Duodenal mucosa (tissue), 2 donors: ENCODE measurements at regions not wholly inside any gene's neighbourhood (a gene's known extent, or its start where the extent isn't known, plus 50 kb on each side); places are given as distances from the start of the nearest gene placed in this dataset.

ENCODE experiments used
- H3K27ac ChIP-seq: one replicate; pipeline ENCODE4 v1.7.0; 2013; ENCODE audit warnings: low read depth, low read length
- H3K27me3 ChIP-seq, 2 donors: one replicate each; pipeline ENCODE4 v1.7.0; 2013; ENCODE audit warnings: low read length in 2 of 2, control low read depth in 1 of 2; ENCODE audit not compliant: insufficient read depth in 2 of 2, control insufficient read depth in 1 of 2
- H3K36me3 ChIP-seq, 2 donors: one replicate each; pipeline ENCODE4 v1.7.0; 2013; ENCODE audit warnings: low read length in 2 of 2, control low read depth in 1 of 2; ENCODE audit not compliant: insufficient read depth in 2 of 2, control insufficient read depth in 1 of 2
- H3K4me1 ChIP-seq, 2 donors: one replicate each; pipeline ENCODE4 v1.7.0; 2013; ENCODE audit warnings: low read length in 2 of 2, control low read depth in 1 of 2; ENCODE audit not compliant: insufficient read depth in 2 of 2, control insufficient read depth in 1 of 2
- H3K4me3 ChIP-seq, 2 donors: one replicate each; pipeline ENCODE4 v1.7.0; 2013; ENCODE audit warnings: low read length in 2 of 2, low read depth in 1 of 2
- H3K9ac ChIP-seq, 2 donors: one replicate each; pipeline ENCODE4 v1.7.0; 2013; ENCODE audit warnings: low read length in 2 of 2, low read depth in 1 of 2
- H3K9me3 ChIP-seq, 2 donors: one replicate each; pipeline ENCODE4 v1.7.0; 2013; ENCODE audit warnings: low read length in 2 of 2, control low read depth in 1 of 2; ENCODE audit not compliant: control insufficient read depth in 1 of 2

DNA sequence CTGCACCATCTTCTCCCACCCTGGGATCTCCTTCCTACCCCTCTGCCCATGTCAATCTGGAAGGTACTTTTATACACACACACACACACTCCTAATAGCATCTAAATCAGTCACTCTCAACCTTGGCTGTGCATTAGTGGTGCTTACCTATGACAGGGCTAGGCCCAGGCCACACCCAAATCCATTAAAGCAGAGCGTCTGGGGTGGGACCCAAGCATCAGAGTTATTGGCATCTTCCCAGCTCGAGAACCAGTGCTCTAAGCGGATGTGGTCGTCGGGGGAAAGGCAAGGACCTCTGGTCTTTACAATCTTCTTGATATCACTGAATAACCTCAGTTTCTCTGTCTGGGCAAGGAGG is 194.6 kb downstream of the TRIM29 start:
- Histone ChIP-seq H3K27me3 (peaks cover 0 to 3% of the 10 kb centered on the region in 2 donors), H3K4me3 (no peak overlapping the region), H3K9ac (no peak overlapping the region), H3K36me3 (no peaks in the 10 kb centered on the region), H3K4me1 (no peaks in the 10 kb centered on the region), H3K27ac (no peak overlapping the region), H3K9me3 (no peaks in the 10 kb centered on the region)

DNA sequence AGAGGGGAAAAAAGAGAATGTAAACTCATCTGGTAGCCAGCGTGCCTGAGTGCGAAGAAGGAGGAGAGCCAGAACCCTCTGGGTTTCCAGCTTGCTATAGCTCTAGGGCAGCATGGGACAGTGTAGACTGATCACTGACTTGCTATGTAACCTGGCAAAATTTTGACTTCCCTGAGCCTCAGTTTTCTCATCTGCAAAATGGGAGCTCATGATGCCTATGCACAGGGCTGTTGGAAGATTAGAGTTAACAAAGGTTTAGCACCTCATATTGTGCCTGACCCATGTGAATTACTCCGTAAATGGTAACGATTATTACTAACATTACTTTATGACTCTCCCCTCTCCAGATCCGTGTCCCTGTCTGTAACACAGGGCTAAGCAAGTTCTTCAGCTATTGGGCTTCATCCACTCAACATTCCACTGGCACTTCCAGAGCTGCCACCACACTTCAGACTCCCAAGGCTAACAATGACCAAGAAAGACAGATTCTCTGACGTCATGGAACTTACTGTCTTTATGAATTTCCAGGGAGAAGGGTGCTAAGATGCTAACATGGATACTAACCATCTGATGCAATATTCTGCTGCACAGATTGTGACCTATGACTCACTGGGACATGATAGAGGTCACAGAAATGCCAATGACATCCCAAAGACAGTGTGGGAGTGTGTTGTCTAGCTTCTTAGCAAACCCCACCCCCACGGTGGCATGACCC is 195.2 kb downstream of the TRIM29 start:
- no peaks in the 10 kb centered on the region for H3K9me3 ChIP-seq
- H3K4me1 ChIP-seq = no peaks in the 10 kb centered on the region
- H3K27ac ChIP-seq = no peak overlapping the region
- H3K9ac ChIP-seq = no peak overlapping the region
- no peak overlapping the region for H3K4me3 ChIP-seq
- H3K27me3 ChIP-seq = peaks cover 0 to 3% of the 10 kb centered on the region in 2 donors
- H3K36me3 ChIP-seq = no peaks in the 10 kb centered on the region

DNA sequence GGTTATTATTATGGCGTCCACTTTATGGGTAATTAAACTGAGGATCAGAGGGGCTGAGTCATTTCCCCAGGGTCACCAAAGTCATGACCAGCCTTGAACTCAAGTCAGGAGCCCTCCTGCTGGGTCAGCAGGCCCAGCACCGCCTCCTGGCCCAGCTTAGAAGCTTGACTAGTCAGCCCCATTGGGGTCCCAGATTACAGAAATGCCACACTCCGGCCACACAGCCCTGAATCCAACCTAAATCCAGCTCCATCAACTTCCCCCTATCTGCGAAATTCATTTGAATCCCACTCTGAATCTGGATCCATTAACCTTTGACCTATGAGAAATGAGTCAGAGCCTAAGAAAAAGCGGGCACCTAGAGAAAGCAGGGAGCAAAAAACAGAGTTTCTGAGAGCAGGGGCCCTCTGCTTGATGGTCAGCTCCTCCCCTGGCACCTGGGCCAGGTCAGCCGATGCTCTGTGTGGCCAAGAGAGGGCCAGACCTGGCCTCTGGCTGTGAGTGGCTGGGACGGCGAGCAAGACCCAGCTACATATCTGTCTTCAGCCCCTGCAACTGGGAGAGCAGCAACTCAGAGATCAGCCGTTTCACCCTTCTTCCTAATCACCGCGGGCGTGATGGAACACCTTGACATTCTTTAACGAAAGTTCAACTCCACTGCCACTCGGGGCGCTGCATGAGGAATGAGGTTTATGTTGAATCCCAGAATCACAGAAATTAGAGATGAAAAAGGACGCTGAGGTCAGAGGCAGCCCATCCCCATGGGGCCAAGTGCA is 196.1 kb downstream of the TRIM29 start:
- no peak overlapping the region for H3K27ac ChIP-seq
- H3K4me3 ChIP-seq = no peak overlapping the region
- no peaks in the 10 kb centered on the region for H3K9me3 ChIP-seq
- no peaks in the 10 kb centered on the region for H3K36me3 ChIP-seq
- H3K9ac ChIP-seq = no peak overlapping the region
- H3K4me1 ChIP-seq = no peaks in the 10 kb centered on the region
- H3K27me3 ChIP-seq = peaks cover 0 to 3% of the 10 kb centered on the region in 2 donors

DNA sequence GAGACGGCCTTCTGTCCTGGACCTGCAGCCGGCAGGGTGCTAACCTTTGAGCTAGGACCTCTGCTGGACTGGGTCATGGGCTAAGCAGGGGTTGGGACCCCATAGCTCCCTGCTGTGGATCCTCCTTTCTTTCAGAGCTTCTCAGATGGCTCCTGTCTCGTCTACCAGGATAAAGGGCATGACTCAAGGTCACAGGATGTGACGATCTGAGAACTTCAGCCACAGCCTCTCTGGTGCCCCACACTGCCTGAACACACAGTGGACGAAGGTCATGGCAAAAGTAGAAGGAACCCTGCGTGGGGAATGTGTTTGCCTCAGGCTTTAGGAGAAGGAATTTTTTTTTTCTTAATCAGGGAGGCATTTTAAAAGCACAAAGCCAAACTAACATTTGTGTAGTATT is 196.7 kb downstream of the TRIM29 start:
- H3K4me1 ChIP-seq = no peaks in the 10 kb centered on the region
- H3K27me3 ChIP-seq = no peaks in the 10 kb centered on the region
- no peak overlapping the region for H3K27ac ChIP-seq
- H3K4me3 ChIP-seq = no peak overlapping the region
- H3K36me3 ChIP-seq = no peaks in the 10 kb centered on the region
- H3K9ac ChIP-seq = no peak overlapping the region
- H3K9me3 ChIP-seq = no peaks in the 10 kb centered on the region

DNA sequence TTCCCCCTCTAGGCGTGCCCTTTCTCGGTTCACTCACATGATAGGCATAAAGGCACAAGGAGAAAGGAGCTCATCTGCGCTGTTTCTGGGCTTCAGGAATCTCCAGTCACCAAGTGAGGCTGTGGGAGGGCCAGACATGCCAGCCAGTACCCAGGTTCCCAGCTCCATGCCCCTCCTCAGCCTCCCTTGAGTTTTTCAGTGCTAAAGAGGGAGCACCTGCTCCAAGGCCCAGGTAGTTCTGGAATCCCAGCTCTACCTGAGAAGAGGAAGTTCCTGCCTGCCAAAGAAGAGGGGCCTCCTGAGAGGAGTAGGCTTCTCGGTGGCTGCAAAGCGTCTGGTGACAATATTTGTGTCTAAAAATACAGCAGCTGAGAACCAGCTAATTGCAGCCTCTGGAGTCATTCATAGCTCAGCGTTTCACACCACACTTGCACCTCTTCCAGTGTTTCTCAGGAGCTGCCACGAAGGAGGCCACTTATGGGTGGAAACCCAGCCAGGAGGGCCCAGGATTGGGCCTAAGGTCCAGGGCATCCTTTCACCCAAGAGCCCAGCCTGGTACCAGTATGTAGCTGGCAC is 197.4 kb downstream of the TRIM29 start:
- Histone ChIP-seq H3K27me3 (no peaks in the 10 kb centered on the region), H3K9me3 (no peaks in the 10 kb centered on the region), H3K9ac (no peak overlapping the region), H3K36me3 (no peaks in the 10 kb centered on the region), H3K4me3 (no peak overlapping the region), H3K4me1 (no peaks in the 10 kb centered on the region), H3K27ac (no peak overlapping the region)

DNA sequence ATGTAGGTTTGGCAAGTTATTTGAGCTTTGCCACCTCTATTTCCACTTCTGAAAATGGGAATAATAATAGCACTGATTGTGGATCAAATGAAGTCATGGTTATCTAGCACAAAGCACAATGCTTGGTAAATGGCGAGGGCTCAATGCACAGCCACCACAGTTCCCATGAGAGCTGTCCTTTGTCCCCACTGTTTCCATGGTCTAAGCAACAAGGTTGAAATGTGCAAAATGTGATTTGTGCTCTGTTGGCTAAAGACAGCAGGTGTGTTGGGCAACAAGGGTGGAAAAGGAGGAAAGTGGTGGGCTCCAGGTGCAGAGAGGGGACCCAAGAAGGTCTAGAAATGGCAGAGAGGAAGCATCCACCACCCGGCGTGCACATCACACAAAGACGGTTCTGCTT is 200.5 kb downstream of the TRIM29 start:
- H3K4me3 ChIP-seq = no peak overlapping the region

DNA sequence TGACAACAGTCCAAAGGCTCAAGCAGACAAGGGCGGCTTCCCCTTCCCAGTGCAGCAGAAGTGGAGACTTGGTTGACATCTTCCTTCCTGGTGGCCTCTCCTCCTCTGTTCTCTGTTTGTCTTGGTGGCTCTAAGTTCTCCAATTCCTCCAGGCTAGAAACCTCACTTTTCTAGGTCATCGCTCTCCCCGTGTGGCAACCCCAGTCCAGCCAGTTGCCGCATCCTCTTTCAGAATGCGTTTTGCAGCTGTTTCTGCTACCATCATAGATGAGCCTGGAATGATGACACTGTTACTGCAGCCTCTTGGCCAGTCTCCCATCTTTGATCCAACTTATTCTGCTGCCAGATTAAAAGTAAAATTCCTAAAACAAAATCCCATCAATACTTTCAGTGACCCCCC is 201.5 kb downstream of the TRIM29 start:
- Histone ChIP-seq H3K27ac (no peak overlapping the region), H3K9me3 (no peaks in the 10 kb centered on the region), H3K9ac (no peak overlapping the region), H3K36me3 (no peaks in the 10 kb centered on the region), H3K4me3 (no peak overlapping the region), H3K27me3 (no peaks in the 10 kb centered on the region), H3K4me1 (no peaks in the 10 kb centered on the region)

More for the DNA sequence above, 200.5 kb downstream of the TRIM29 start:
- no peaks in the 10 kb centered on the region for H3K4me1 ChIP-seq
- no peaks in the 10 kb centered on the region for H3K27me3 ChIP-seq
- no peak overlapping the region for H3K27ac ChIP-seq
- H3K9ac ChIP-seq = no peak overlapping the region
- H3K36me3 ChIP-seq = no peaks in the 10 kb centered on the region
- H3K9me3 ChIP-seq = no peaks in the 10 kb centered on the region

DNA sequence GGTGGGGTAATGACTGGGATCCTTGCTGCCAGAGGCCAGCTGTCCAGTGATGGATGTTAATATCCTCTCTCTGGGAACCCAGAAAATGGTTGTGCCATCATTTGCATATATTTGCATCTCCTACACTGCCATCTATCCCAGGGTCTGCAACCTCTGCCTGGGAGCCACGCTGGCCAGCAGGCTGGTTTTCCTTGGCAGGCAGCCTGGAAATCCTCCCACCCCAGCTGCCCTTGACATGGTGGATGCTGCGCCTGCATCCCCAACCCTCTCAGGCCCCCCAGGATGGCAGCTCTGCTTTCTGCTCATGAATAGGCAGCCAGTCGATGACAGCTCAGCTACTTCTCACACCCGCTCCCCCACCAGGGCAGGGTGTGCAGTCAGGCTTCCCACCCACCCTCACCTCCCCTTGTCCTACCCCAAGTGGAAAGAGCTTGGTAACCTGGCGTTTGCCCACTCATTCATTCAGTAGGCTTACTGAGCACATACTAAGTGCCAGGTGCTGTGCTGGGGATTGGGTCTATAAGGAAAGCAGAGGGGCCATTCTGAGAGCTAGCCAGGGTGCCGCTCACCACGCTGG is 202.5 kb downstream of the TRIM29 start:
- H3K4me1 ChIP-seq = no peaks in the 10 kb centered on the region
- no peaks in the 10 kb centered on the region for H3K27me3 ChIP-seq
- H3K27ac ChIP-seq = no peak overlapping the region
- H3K9me3 ChIP-seq = no peaks in the 10 kb centered on the region
- H3K9ac ChIP-seq = no peak overlapping the region
- no peak overlapping the region for H3K4me3 ChIP-seq
- no peaks in the 10 kb centered on the region for H3K36me3 ChIP-seq

DNA sequence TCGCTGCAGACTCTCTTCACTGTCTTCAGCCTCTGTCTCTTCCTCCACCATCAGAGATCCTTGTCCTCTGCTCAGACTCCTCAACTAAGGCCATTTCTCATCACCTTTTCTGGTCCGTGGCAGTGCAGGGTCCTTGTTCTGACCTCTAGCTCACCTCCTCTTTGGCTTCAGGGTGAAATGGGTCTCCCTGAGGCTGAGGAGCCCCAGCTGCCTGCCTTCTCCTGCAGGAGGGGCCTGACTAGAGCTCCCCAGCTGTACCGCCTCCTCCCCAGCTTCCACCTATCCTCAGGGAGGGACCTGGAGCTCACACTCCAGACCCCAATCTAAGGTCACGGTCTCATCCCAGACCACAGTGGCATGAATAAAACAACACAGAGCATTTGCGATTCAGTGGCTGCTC is 203.0 kb downstream of the TRIM29 start:
- Histone ChIP-seq H3K9ac (no peak overlapping the region), H3K36me3 (no peaks in the 10 kb centered on the region), H3K4me1 (no peaks in the 10 kb centered on the region), H3K27ac (no peak overlapping the region), H3K27me3 (no peaks in the 10 kb centered on the region), H3K9me3 (no peaks in the 10 kb centered on the region), H3K4me3 (no peak overlapping the region)

DNA sequence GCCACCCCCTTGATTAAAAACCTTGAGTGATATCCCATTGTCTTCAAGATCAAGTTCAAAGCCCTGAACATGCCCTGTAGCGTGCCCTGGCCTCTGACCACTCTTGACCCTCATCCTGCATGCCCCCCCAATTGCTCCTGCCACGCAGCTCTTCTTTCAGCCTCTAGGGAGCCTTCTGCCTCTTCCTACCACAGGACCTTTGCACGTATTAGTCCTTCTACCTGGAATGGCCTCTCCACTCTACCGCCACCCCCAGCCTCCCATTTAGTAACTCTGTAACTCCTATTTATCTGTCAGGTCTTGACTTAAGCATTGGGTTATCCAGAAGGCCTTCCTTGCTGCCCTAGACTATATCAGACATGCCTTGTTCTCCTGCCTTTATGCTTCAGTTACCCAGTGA is 203.6 kb downstream of the TRIM29 start:
- no peaks in the 10 kb centered on the region for H3K27me3 ChIP-seq

More for the DNA sequence above, 203.6 kb downstream of the TRIM29 start:
- Histone ChIP-seq H3K36me3 (no peaks in the 10 kb centered on the region), H3K4me1 (no peaks in the 10 kb centered on the region), H3K27ac (no peak overlapping the region), H3K9ac (no peak overlapping the region), H3K4me3 (no peak overlapping the region), H3K9me3 (no peaks in the 10 kb centered on the region)
